ENCODE measurements at regions not wholly inside any gene's neighbourhood (a gene's known extent, or its start where the extent isn't known, plus 50 kb on each side); places are given as distances from the start of the nearest gene placed in this dataset.

- TF ChIP-seq ZNF207 (IDR thresholded peaks at IDR 0.05; ENCODE audit: borderline replicate concordance) (no peak), PBX3 (IDR thresholded peaks at IDR 0.05; ENCODE audit: insufficient replicate concordance, low read depth, low read length) (no peak), FOXM1 (IDR thresholded peaks at IDR 0.05; ENCODE audit: low read depth, low read length) (no peak), TCF3 (IDR thresholded peaks at IDR 0.05; ENCODE audit: borderline replicate concordance, insufficient read depth, low read depth, low read length) (no peak)
These were observed 707.2 kb upstream of the CELF2 start (continued) for GRCh38 chr10:10310498-10310897.

- 11% methylated on average over 2 of the region's 2 CpGs for WGBS (ENCODE audit: insufficient coverage, insufficient replicate concordance, low lambda C conversion rate, missing lambda C conversion rate)
- H3K79me2 ChIP-seq (ENCODE audit: control insufficient read depth, insufficient read depth, low read length) = no peaks in the 10 kb centered on the region
- ChIA-PET CTCF (no interaction called here), RAD21 (ENCODE audit: unreplicated experiment) (no interaction called here), POLR2A (no interaction called here), SMC1A (ENCODE audit: uncharacterized antibody, unreplicated experiment) (interaction anchor here (0.6 kb wide), 1 partner anchor 10 kb away, joined by 3 read pairs; no protein-coding TSS in a partner anchor)
- H3K9me3 ChIP-seq (replicated peaks; ENCODE audit: control insufficient read depth, insufficient read depth, low read length) = no peaks in the 10 kb centered on the region
- H2AFZ ChIP-seq (ENCODE audit: control insufficient read depth, low read depth, low read length) = no peak overlapping the region
- in situ Hi-C loops (cut with MboI) = no loop called here
- H3K4me1 ChIP-seq (ENCODE audit: control insufficient read depth, insufficient read depth, low read length) = no peaks in the 10 kb centered on the region
- intact Hi-C loops (cut with micrococcal nuclease; ENCODE audit: unreplicated experiment) = no loop called here
- H3K9ac ChIP-seq (ENCODE audit: control insufficient read depth, insufficient read depth, low read length) = no peak overlapping the region
- DNase-seq (ENCODE audit: low read depth, low spot score) (no peak), FAIRE-seq (no peak), ATAC-seq (no peak)
- no peaks in the 10 kb centered on the region for H3K36me3 ChIP-seq (ENCODE audit: control insufficient read depth in 2 of 2, insufficient read depth in 2 of 2, low read length in 1 of 2)
- H3K4me3 ChIP-seq = no peak overlapping the region
- no peak overlapping the region for H3K4me2 ChIP-seq (ENCODE audit: control insufficient read depth, insufficient read depth)
- H4K20me1 ChIP-seq (ENCODE audit: control insufficient read depth, insufficient read depth) = no peaks in the 10 kb centered on the region
- BruUV-seq (replicated peaks) = no TSS peak
- H3K27me3 ChIP-seq (replicated peaks in 1 of 2; ENCODE audit: control insufficient read depth in 2 of 2, insufficient read depth in 2 of 2, low read length in 1 of 2) = no peaks in the 10 kb centered on the region
- TF ChIP-seq RELA (IDR thresholded peaks at IDR 0.05; ENCODE audit: borderline replicate concordance, partially characterized antibody) (no peak), GATAD2B (conservative IDR thresholded peaks at IDR 0.05; ENCODE audit: low read depth) (no peak), BACH1 (IDR thresholded peaks at IDR 0.05; ENCODE audit: borderline replicate concordance) (no peak), RB1 (IDR thresholded peaks at IDR 0.05; ENCODE audit: borderline replicate concordance) (no peak), PAX8 (IDR thresholded peaks at IDR 0.05) (no peak), PKNOX1 (IDR thresholded peaks at IDR 0.05) (no peak)
- no peak overlapping the region for H3K27ac ChIP-seq (ENCODE audit: control insufficient read depth, insufficient read depth)
These were observed 705.7 kb upstream of the CELF2 start for GRCh38 chr10:10311966-10312365.
